BE2C (cell line): ENCODE measurements at regions not wholly inside any gene's neighbourhood (a gene's known extent, or its start where the extent isn't known, plus 50 kb on each side); places are given as distances from the start of the nearest gene placed in this dataset.

Experiments used
- DNase-seq: peaks from one replicate; pipeline ENCODE4 v3.0.0-alpha.2; 2020
- H3K27me3 ChIP-seq: fragments of 250-450 bp; sonication (Bioruptor Pico); 2 replicates; pipeline ENCODE4 v1.5.1; 2020; ENCODE audit warnings: mild to moderate bottlenecking
- H3K36me3 ChIP-seq: fragments of 250-450 bp; sonication (Bioruptor Pico); 2 replicates; pipeline ENCODE4 v1.5.1; 2020; ENCODE audit warnings: mild to moderate bottlenecking
- H3K4me1 ChIP-seq: fragments of 250-450 bp; sonication (Bioruptor Pico); 2 replicates; pipeline ENCODE4 v1.5.1; 2020
- H3K4me3 ChIP-seq: 2 replicates; pipeline ENCODE4 v1.5.1; 2011; ENCODE audit warnings: low read depth, low read length
- H3K9me3 ChIP-seq: fragments of 250-450 bp; sonication (Bioruptor Pico); 2 replicates; pipeline ENCODE4 v1.5.1; 2020
- TF ChIP-seq, protein P1 (sequence below): IDR thresholded peaks from 2 replicates; pipeline ENCODE4 v1.5.1; 2012; ENCODE audit warnings: mild to moderate bottlenecking, low read depth, low read length

DNA sequence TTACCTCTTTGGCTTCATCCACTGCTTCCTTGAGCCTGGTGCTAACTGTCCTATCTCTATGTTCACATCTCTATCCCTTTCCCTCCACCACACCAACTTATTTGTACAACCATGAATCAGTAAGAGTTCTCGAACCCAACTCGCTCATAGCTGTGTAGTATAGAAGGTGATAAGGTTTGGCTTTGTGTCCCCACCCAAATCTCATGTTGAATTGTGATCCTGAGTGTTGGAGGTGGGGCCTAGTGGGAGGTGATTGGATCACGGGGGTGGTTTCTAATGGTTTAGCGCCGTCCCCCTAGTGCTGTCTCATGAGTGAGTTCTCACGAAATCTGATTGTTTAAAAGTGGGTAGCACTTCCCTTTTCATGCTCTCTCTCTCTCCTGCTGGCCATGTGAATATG, 235.6 kb upstream of the FMN2 start:
- Histone ChIP-seq H3K4me3 (no peak overlapping the region), H3K36me3 (no peaks in the 10 kb centered on the region), H3K4me1 (0 out of 2 replicates have a peak, but pooled peaks cover 4% of the 10 kb centered on the region), H3K27me3 (no peaks in the 10 kb centered on the region), H3K9me3 (no peaks in the 10 kb centered on the region)
- TF ChIP-seq, protein P1, sequence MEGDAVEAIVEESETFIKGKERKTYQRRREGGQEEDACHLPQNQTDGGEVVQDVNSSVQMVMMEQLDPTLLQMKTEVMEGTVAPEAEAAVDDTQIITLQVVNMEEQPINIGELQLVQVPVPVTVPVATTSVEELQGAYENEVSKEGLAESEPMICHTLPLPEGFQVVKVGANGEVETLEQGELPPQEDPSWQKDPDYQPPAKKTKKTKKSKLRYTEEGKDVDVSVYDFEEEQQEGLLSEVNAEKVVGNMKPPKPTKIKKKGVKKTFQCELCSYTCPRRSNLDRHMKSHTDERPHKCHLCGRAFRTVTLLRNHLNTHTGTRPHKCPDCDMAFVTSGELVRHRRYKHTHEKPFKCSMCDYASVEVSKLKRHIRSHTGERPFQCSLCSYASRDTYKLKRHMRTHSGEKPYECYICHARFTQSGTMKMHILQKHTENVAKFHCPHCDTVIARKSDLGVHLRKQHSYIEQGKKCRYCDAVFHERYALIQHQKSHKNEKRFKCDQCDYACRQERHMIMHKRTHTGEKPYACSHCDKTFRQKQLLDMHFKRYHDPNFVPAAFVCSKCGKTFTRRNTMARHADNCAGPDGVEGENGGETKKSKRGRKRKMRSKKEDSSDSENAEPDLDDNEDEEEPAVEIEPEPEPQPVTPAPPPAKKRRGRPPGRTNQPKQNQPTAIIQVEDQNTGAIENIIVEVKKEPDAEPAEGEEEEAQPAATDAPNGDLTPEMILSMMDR, result no peak
- no peak for DNase-seq

DNA sequence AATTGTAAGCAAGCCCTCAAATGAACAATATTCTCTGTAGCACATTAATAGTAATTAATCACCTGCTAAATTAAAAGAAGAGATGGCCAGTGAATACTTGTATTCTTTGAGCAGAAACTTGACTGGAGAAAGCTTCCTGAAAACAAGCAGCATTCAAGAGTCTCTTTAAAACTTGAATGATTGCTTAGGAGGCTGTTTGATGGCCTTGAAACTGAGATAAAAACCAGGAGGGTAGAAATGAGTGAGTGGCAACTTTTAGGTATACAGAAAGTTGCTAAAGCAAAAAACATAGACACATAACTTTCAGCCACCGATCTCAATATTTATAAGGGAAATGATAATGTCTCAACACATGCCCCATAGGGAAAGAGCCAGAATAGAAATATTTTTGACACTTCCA, 234.8 kb upstream of the FMN2 start:
- peaks cover 7% of the 10 kb centered on the region; the same call in 1 of the 2 replicates for H3K4me1 ChIP-seq
- TF ChIP-seq, protein P1, result no peak

DNA sequence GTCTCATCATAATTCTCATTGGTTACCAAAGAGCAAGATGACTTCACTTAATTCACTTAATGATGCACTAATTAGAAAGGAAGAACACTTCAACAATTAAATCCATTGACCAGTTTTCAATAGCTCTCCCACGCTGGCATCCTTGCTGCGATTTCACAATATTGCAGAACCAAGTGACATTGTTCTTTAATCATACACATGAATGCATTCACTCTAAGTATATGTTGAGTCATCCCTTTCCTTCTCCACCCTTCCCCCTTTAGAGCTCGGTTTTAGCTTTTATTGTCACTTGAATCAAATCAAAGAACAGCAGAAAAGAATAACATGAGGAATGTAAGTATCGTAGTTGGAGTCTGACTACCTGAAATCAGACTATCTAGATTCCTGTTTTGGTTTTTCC, 233.6 kb upstream of the FMN2 start:
- TF ChIP-seq, protein P1, result no peak
- no peak for DNase-seq
- H3K36me3 ChIP-seq, result no peaks in the 10 kb centered on the region
- no peaks in the 10 kb centered on the region for H3K9me3 ChIP-seq
- H3K4me3 ChIP-seq, result no peak overlapping the region
- H3K27me3 ChIP-seq, result no peaks in the 10 kb centered on the region
- H3K4me1 ChIP-seq, result peaks cover 7% of the 10 kb centered on the region; the same call in 1 of the 2 replicates

More for the DNA sequence above, 234.8 kb upstream of the FMN2 start:
- H3K27me3 ChIP-seq, result no peaks in the 10 kb centered on the region
- H3K36me3 ChIP-seq, result no peaks in the 10 kb centered on the region
- H3K9me3 ChIP-seq, result no peaks in the 10 kb centered on the region
- no peak for DNase-seq
- no peak overlapping the region for H3K4me3 ChIP-seq

DNA sequence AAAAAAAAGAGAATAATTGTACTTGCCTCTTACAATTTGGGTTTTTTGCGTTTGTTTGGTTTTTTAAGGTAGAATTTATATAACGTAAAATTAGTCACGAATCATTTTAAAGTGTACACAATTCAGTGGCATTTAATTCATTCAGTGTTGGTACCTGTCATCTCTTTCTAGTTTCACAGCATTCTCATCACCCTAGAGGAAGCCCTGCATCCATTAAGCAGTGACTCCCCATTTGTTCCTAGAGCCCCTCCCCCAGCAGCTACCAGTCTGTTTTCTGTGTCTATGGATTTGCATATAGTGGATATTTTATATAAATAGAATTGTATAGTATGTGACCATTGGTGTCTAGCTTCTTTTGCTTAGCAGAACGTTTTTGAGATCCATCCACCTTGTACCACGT, 233.2 kb upstream of the FMN2 start:
- H3K4me1 ChIP-seq, result peaks cover 7% of the 10 kb centered on the region; the same call in 1 of the 2 replicates
- TF ChIP-seq, protein P1, result no peak
- no peaks in the 10 kb centered on the region for H3K9me3 ChIP-seq
- H3K4me3 ChIP-seq, result no peak overlapping the region
- no peak for DNase-seq
- no peaks in the 10 kb centered on the region for H3K27me3 ChIP-seq
- H3K36me3 ChIP-seq, result no peaks in the 10 kb centered on the region

DNA sequence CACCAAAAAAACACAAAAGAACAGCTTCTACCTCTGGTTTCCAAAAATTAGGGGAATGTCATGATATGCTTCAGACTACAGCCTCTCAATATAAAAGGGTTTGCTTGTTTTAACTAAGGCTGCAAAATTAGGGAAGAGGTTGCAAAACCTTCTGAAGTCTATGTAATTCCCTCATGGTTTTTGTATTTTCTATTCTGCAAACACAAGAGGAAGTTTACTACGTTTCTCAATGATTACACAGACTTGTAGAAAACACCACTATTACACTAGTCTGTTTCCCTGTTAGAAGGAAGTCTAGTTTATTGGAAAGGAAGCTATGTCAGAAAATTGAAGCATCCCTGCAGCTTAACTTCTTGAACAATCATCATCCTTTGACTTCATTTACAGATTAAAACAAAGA, 229.7 kb upstream of the FMN2 start:
- H3K9me3 ChIP-seq, result no peaks in the 10 kb centered on the region
- H3K4me1 ChIP-seq, result peaks cover 7% of the 10 kb centered on the region; the same call in 1 of the 2 replicates
- H3K4me3 ChIP-seq, result no peak overlapping the region
- TF ChIP-seq, protein P1, result no peak
- H3K27me3 ChIP-seq, result no peaks in the 10 kb centered on the region
- H3K36me3 ChIP-seq, result no peaks in the 10 kb centered on the region
- no peak for DNase-seq

DNA sequence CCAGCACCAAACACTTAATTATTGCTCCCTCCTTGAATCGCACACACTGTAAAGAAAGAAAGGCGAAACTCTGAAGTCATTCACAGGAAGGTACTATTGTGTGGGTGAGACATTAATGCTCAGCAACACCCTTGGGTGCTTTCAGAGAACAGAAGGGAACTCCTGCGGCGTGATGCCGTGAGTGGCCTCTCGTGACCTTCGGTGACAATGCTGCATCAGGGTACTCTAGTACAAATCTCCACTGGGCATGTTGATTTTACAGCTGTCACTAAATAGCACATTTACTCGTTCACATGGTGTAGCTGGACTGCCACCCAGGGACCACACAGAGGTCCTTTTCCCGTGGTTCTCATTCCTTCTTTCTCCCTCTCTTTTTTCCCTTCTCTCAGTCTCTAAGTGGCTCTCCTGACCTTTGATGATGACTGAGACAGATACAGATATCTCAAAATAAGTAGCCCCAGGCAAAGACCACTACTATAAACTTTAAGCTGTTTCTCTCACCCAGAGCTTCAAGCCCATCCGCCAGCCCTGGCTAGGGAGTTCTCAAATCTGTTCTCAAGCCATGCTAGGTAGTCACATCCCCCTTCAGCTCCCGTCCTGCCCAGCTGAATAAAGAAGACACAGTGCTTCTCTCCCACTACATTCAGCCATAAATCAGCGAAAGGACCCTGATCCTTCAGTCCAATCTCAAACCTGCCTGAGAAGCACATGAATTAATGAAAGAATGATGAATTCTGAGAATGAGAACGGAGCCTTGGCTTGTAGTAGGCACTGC, 223.4 kb upstream of the FMN2 start:
- H3K4me3 ChIP-seq, result no peak overlapping the region
- TF ChIP-seq, protein P1, result peak; percentile 40; the same call in 1 of the 2 replicates
- DNase-seq, result no peak
- peaks cover 36% of the 10 kb centered on the region for H3K4me1 ChIP-seq
- H3K36me3 ChIP-seq, result no peaks in the 10 kb centered on the region
- H3K9me3 ChIP-seq, result no peaks in the 10 kb centered on the region
- H3K27me3 ChIP-seq, result no peaks in the 10 kb centered on the region
